SU-DHL-6 (cell line): ENCODE measurements at regions not wholly inside any gene's neighbourhood (a gene's known extent, or its start where the extent isn't known, plus 50 kb on each side); places are given as distances from the start of the nearest gene placed in this dataset.

ENCODE experiments used
- H2AFZ ChIP-seq: fragments of 200-600 bp; sonication (generic); 2 replicates; pipeline ENCODE4 v1.6.1; 2014; ENCODE audit warnings: low read depth, mild to moderate bottlenecking, moderate library complexity, mixed read lengths, antibody characterized with exemption, low read length; ENCODE audit not compliant: severe bottlenecking
- H3F3A ChIP-seq: fragments of 200-600 bp; shearing (Covaris generic); 2 replicates; pipeline ENCODE4 v1.6.0; 2016; ENCODE audit warnings: antibody characterized with exemption, mild to moderate bottlenecking; ENCODE audit not compliant: insufficient read depth
- H3K27ac ChIP-seq: fragments of 200-600 bp; sonication (generic); 2 replicates; pipeline ENCODE4 v1.5.1; 2016; ENCODE audit warnings: low read depth, mild to moderate bottlenecking, low read length, moderate library complexity, mixed read lengths
- H3K27me3 ChIP-seq: fragments of 200-600 bp; sonication (generic), shearing (Covaris generic); 2 replicates; pipeline ENCODE4 v1.6.0; 2014; ENCODE audit warnings: mild to moderate bottlenecking, low read length
- H3K36me3 ChIP-seq: fragments of 200-600 bp; sonication (generic); 2 replicates; pipeline ENCODE4 v1.6.1; 2014; ENCODE audit warnings: mild to moderate bottlenecking, low read length, mixed read lengths
- H3K4me2 ChIP-seq: fragments of 300-600, 200-600 bp; shearing (Covaris generic), sonication (generic); 2 replicates; pipeline ENCODE4 v1.6.0; 2014; ENCODE audit warnings: low read length, low read depth, mild to moderate bottlenecking; ENCODE audit not compliant: poor library complexity, severe bottlenecking
- H3K4me3 ChIP-seq: fragments of 200-600 bp; sonication (generic); 2 replicates; pipeline ENCODE4 v1.5.1; 2014; ENCODE audit warnings: antibody characterized with exemption, low read length, mild to moderate bottlenecking, mixed read lengths; ENCODE audit not compliant: insufficient read depth, poor library complexity, severe bottlenecking
- H3K79me2 ChIP-seq: fragments of 200-600 bp; sonication (generic); 2 replicates; pipeline ENCODE4 v1.6.1; 2014; ENCODE audit warnings: mild to moderate bottlenecking, low read length, moderate library complexity; ENCODE audit not compliant: insufficient read depth
- H3K9ac ChIP-seq: fragments of 200-600 bp; sonication (generic); 2 replicates; pipeline ENCODE4 v1.7.0; 2014; ENCODE audit warnings: mild to moderate bottlenecking, low read length
- H3K9me2 ChIP-seq: fragments of 200-600 bp; sonication (generic); replicated peaks from 2 replicates; pipeline ENCODE4 v1.6.1; 2014; ENCODE audit warnings: low read length; ENCODE audit not compliant: insufficient read depth
- H3K9me3 ChIP-seq: fragments of 200-600 bp; sonication (generic); 2 replicates; pipeline ENCODE4 v1.6.1; 2014; ENCODE audit warnings: low read length, mixed read lengths; ENCODE audit not compliant: insufficient read depth
- H4K20me1 ChIP-seq: fragments of 200-600 bp; sonication (generic); 2 replicates; pipeline ENCODE4 v1.6.1; 2014; ENCODE audit warnings: low read depth, mild to moderate bottlenecking, antibody characterized with exemption, low read length, moderate library complexity, mixed read lengths
- CTCF ChIP-seq: fragments of 200-600 bp; sonication (generic); IDR thresholded peaks from one replicate; pipeline ENCODE4 v1.5.1; 2017; ENCODE audit warnings: antibody characterized with exemption, mild to moderate bottlenecking, low read length, moderate library complexity; ENCODE audit not compliant: insufficient read depth, poor library complexity, severe bottlenecking
- EZH2phosphoT487 ChIP-seq: fragments of 200-600 bp; sonication (generic), shearing (Covaris generic); conservative IDR thresholded peaks from 2 replicates; pipeline ENCODE4 v1.6.1; 2018; ENCODE audit warnings: mild to moderate bottlenecking, antibody characterized with exemption, low read length, moderate library complexity, mixed read lengths

GRCh38 chr16:86227801-86228200 lies 282.5 kb upstream of the FOXF1 start:
- no peak overlapping the region for H3K9ac ChIP-seq
- H3K9me3 ChIP-seq: no peaks in the 10 kb centered on the region
- H3K4me2 ChIP-seq: no peak overlapping the region
- H3K79me2 ChIP-seq: no peaks in the 10 kb centered on the region
- H3K27me3 ChIP-seq: no peaks in the 10 kb centered on the region
- no peaks in the 10 kb centered on the region for H3K9me2 ChIP-seq
- no peaks in the 10 kb centered on the region for H3F3A ChIP-seq
- TF ChIP-seq CTCF: no peak
- TF ChIP-seq EZH2phosphoT487: no peak
- H4K20me1 ChIP-seq: no peaks in the 10 kb centered on the region
- H3K27ac ChIP-seq: no peak overlapping the region
- H3K36me3 ChIP-seq: no peaks in the 10 kb centered on the region
- no peak overlapping the region for H2AFZ ChIP-seq
- H3K4me3 ChIP-seq: no peak overlapping the region

- no peak overlapping the region for H3K27ac ChIP-seq
- no peaks in the 10 kb centered on the region for H3K79me2 ChIP-seq
- H3K9ac ChIP-seq: no peak overlapping the region
- no peaks in the 10 kb centered on the region for H3K36me3 ChIP-seq
- no peak for TF ChIP-seq CTCF
- TF ChIP-seq EZH2phosphoT487: no peak
- H3K27me3 ChIP-seq: no peaks in the 10 kb centered on the region
- no peak overlapping the region for H3K4me2 ChIP-seq
- H3K9me2 ChIP-seq: no peaks in the 10 kb centered on the region
- H3K9me3 ChIP-seq: no peaks in the 10 kb centered on the region
- H4K20me1 ChIP-seq: no peaks in the 10 kb centered on the region
- H3K4me3 ChIP-seq: no peak overlapping the region
- H2AFZ ChIP-seq: no peak overlapping the region
- H3F3A ChIP-seq: no peaks in the 10 kb centered on the region
These were observed 281.6 kb upstream of the FOXF1 start for GRCh38 chr16:86228713-86229112.

- Histone ChIP-seq H3K79me2 (no peaks in the 10 kb centered on the region), H2AFZ (no peak overlapping the region), H3K4me2 (no peak overlapping the region), H3K9ac (no peak overlapping the region), H4K20me1 (no peaks in the 10 kb centered on the region), H3K9me2 (no peaks in the 10 kb centered on the region), H3K27ac (no peak overlapping the region), H3K27me3 (no peaks in the 10 kb centered on the region), H3F3A (no peaks in the 10 kb centered on the region), H3K9me3 (no peaks in the 10 kb centered on the region), H3K36me3 (no peaks in the 10 kb centered on the region), H3K4me3 (no peak overlapping the region)
- TF ChIP-seq CTCF (no peak), EZH2phosphoT487 (no peak)
These were observed 281.0 kb upstream of the FOXF1 start for GRCh38 chr16:86229283-86229682.
